ENCODE measurements at regions not wholly inside any gene's neighbourhood (a gene's known extent, or its start where the extent isn't known, plus 50 kb on each side); places are given as distances from the start of the nearest gene placed in this dataset.

GRCh38 chr14:104422837-104423681 lies 156.5 kb upstream of the C14orf180 start:
- no peaks in the 10 kb centered on the region for H3K79me2 ChIP-seq (ENCODE audit: control insufficient read depth, insufficient read depth, low read length)
- TF ChIP-seq EZH2 (IDR thresholded peaks at IDR 0.05; ENCODE audit: low read length, missing control alignments) (no peak), CTCF (conservative IDR thresholded peaks at IDR 0.05 in 1 of 2, IDR thresholded peaks at IDR 0.05 in 1 of 2; ENCODE audit: low read depth in 1 of 2, low read length in 2 of 2) (no peak)
- DNase-seq (ENCODE audit: low read depth in 2 of 2) = no peak
- H3K27ac ChIP-seq (ENCODE audit: insufficient read depth, low read length) = no peak overlapping the region
- no peak overlapping the region for H3K4me2 ChIP-seq (ENCODE audit: extremely low read depth, insufficient read depth, low read length)
- no peaks in the 10 kb centered on the region for H3K27me3 ChIP-seq (ENCODE audit: control insufficient read depth, insufficient read depth, low read length)
- no peak overlapping the region for H2AFZ ChIP-seq (ENCODE audit: low read length)
- H4K20me1 ChIP-seq (ENCODE audit: control insufficient read depth, extremely low read depth, insufficient read depth, low read length) = no peaks in the 10 kb centered on the region
- H3K4me1 ChIP-seq (ENCODE audit: control insufficient read depth, extremely low read depth, insufficient read depth, low read length) = no peaks in the 10 kb centered on the region
- no peaks in the 10 kb centered on the region for H3K9me3 ChIP-seq (ENCODE audit: control insufficient read depth, insufficient read depth, low read depth, low read length)
- H3K4me3 ChIP-seq (replicated peaks in 1 of 4; ENCODE audit: control extremely low read depth in 1 of 4, insufficient read depth in 1 of 4, low read depth in 3 of 4, low read length in 4 of 4) = no peak overlapping the region
- no peak overlapping the region for H3K9ac ChIP-seq (ENCODE audit: insufficient read depth, low read length)
- H3K36me3 ChIP-seq (ENCODE audit: control insufficient read depth, insufficient read depth, low read length) = no peaks in the 10 kb centered on the region

DNA sequence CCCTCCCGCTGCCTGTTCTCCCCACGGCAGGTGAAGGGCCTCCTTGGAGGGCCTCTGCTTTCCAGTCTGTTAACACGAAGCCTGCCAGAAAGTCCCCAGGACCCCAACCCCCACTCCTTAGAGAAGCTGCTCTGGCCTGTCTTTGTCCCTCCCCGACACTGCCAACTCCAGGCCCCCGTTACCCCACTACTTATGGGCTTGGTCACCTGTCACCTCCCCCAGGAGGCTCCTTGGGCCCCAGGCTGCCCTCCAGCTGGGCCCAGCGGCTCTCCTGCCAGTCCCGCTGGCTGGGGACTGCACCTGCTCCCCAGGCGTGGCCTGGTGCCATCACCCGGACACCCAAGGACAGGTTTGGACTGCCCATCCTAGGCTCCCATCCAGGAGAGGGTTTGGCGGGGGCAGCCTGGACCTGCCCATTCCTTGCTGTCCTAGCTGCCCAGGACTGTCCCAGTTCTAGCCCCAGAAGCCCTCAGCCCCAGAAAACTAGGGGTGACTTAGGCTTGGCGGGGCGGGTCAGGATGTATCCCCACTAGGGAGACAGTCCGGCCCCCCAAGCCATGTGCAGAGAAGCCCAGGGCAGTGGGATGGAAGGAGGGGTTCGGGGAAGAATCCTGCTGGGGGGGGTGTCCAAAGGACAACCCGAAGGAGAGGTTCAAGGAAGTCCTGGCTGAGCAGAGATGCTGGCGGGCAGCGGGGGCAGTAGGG lies 155.7 kb upstream of the C14orf180 start:
- Histone ChIP-seq H3K4me2 (ENCODE audit: extremely low read depth, insufficient read depth, low read length) (no peak overlapping the region), H3K79me2 (ENCODE audit: control insufficient read depth, insufficient read depth, low read length) (no peaks in the 10 kb centered on the region), H3K9ac (ENCODE audit: insufficient read depth, low read length) (no peak overlapping the region), H3K36me3 (ENCODE audit: control insufficient read depth, insufficient read depth, low read length) (no peaks in the 10 kb centered on the region), H2AFZ (ENCODE audit: low read length) (no peak overlapping the region), H3K9me3 (ENCODE audit: control insufficient read depth, insufficient read depth, low read depth, low read length) (no peaks in the 10 kb centered on the region), H3K27me3 (ENCODE audit: control insufficient read depth, insufficient read depth, low read length) (no peaks in the 10 kb centered on the region), H3K4me3 (replicated peaks in 1 of 4; ENCODE audit: control extremely low read depth in 1 of 4, insufficient read depth in 1 of 4, low read depth in 3 of 4, low read length in 4 of 4) (no peak overlapping the region), H3K4me1 (ENCODE audit: control insufficient read depth, extremely low read depth, insufficient read depth, low read length) (no peaks in the 10 kb centered on the region), H3K27ac (ENCODE audit: insufficient read depth, low read length) (no peak overlapping the region), H4K20me1 (ENCODE audit: control insufficient read depth, extremely low read depth, insufficient read depth, low read length) (no peaks in the 10 kb centered on the region)
- DNase-seq (ENCODE audit: low read depth in 2 of 2) = no peak
- TF ChIP-seq EZH2 (IDR thresholded peaks at IDR 0.05; ENCODE audit: low read length, missing control alignments) (no peak), CTCF (conservative IDR thresholded peaks at IDR 0.05 in 1 of 2, IDR thresholded peaks at IDR 0.05 in 1 of 2; ENCODE audit: low read depth in 1 of 2, low read length in 2 of 2) (no peak)

DNA sequence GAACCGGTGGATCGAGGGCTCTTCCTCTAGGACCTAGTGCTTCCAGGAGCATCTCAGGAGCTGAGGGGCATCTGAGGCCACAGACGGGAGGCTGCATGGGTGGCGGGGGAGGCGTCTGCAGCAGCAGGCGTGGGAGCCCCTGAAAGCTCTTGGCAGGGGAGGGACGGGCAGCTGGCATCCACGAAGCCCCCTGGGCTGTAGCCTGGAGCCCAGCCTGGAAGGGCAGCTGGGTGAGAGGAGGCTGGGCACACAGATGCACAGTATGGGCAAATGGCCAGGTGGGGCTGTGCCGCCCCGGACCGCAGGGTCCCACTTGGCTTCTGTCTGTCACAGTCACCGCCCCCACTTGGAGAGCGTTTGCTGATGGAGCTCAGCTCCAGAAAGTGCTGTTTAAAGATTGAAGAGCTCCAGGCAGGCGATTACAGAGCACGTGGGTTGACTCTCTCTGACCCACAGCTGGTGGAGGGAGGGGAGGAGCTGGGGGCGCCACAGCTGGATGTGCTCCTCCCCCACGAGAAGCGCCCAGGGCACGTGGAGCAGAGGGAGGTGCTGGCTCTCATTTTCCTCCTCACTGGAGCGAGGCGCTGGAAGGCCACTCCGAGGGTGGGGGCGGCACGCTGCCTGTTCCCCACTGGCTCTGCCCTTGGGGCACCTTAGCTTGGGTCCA lies 155.0 kb upstream of the C14orf180 start:
- Histone ChIP-seq H3K79me2 (ENCODE audit: control insufficient read depth, insufficient read depth, low read length) (no peaks in the 10 kb centered on the region), H3K9me3 (ENCODE audit: control insufficient read depth, insufficient read depth, low read depth, low read length) (no peaks in the 10 kb centered on the region), H3K36me3 (ENCODE audit: control insufficient read depth, insufficient read depth, low read length) (no peaks in the 10 kb centered on the region), H3K4me1 (ENCODE audit: control insufficient read depth, extremely low read depth, insufficient read depth, low read length) (no peaks in the 10 kb centered on the region), H2AFZ (ENCODE audit: low read length) (no peak overlapping the region), H3K4me2 (ENCODE audit: extremely low read depth, insufficient read depth, low read length) (no peak overlapping the region), H3K4me3 (replicated peaks in 1 of 4; ENCODE audit: control extremely low read depth in 1 of 4, insufficient read depth in 1 of 4, low read depth in 3 of 4, low read length in 4 of 4) (no peak overlapping the region), H3K9ac (ENCODE audit: insufficient read depth, low read length) (no peak overlapping the region), H3K27me3 (ENCODE audit: control insufficient read depth, insufficient read depth, low read length) (no peaks in the 10 kb centered on the region), H3K27ac (ENCODE audit: insufficient read depth, low read length) (no peak overlapping the region), H4K20me1 (ENCODE audit: control insufficient read depth, extremely low read depth, insufficient read depth, low read length) (no peaks in the 10 kb centered on the region)
- no peak for DNase-seq (ENCODE audit: low read depth in 2 of 2)
- TF ChIP-seq CTCF (conservative IDR thresholded peaks at IDR 0.05 in 1 of 2, IDR thresholded peaks at IDR 0.05 in 1 of 2; ENCODE audit: low read depth in 1 of 2, low read length in 2 of 2) (no peak), EZH2 (IDR thresholded peaks at IDR 0.05; ENCODE audit: low read length, missing control alignments) (no peak)
